ENCODE measurements at regions not wholly inside any gene's neighbourhood (a gene's known extent, or its start where the extent isn't known, plus 50 kb on each side); places are given as distances from the start of the nearest gene placed in this dataset.

- Mint-ChIP-seq H3K4me3 (ENCODE audit: unreplicated experiment) (no peak overlapping the region), H3K4me1 (ENCODE audit: unreplicated experiment) (no peaks in the 10 kb centered on the region), H3K27ac (ENCODE audit: unreplicated experiment) (no peak overlapping the region), H3K27me3 (ENCODE audit: unreplicated experiment) (no peaks in the 10 kb centered on the region), H3K9me3 (ENCODE audit: unreplicated experiment) (peaks cover 11% of the 10 kb centered on the region), H3K36me3 (ENCODE audit: unreplicated experiment) (no peaks in the 10 kb centered on the region)
- no peak for DNase-seq (ENCODE audit: extremely low spot score, unreplicated experiment)
- TF ChIP-seq CTCF (IDR thresholded peaks at IDR 0.05): no peak
Observed at GRCh38 chr13:111858571-111858970, 208.4 kb upstream of the SOX1 start.

GRCh38 chr13:111859354-111860230, 207.4 kb upstream of the SOX1 start:
- Mint-ChIP-seq H3K36me3 (ENCODE audit: unreplicated experiment) (no peaks in the 10 kb centered on the region), H3K4me3 (ENCODE audit: unreplicated experiment) (no peak overlapping the region), H3K4me1 (ENCODE audit: unreplicated experiment) (no peaks in the 10 kb centered on the region), H3K9me3 (ENCODE audit: unreplicated experiment) (peaks cover 11% of the 10 kb centered on the region), H3K27ac (ENCODE audit: unreplicated experiment) (no peak overlapping the region), H3K27me3 (ENCODE audit: unreplicated experiment) (no peaks in the 10 kb centered on the region)
- TF ChIP-seq CTCF (IDR thresholded peaks at IDR 0.05): no peak
- no peak for DNase-seq (ENCODE audit: extremely low spot score, unreplicated experiment)

- Mint-ChIP-seq H3K36me3 (ENCODE audit: unreplicated experiment) (no peaks in the 10 kb centered on the region), H3K27ac (ENCODE audit: unreplicated experiment) (no peak overlapping the region), H3K27me3 (ENCODE audit: unreplicated experiment) (no peaks in the 10 kb centered on the region), H3K4me1 (ENCODE audit: unreplicated experiment) (no peaks in the 10 kb centered on the region), H3K4me3 (ENCODE audit: unreplicated experiment) (no peak overlapping the region), H3K9me3 (ENCODE audit: unreplicated experiment) (peaks cover 11% of the 10 kb centered on the region)
- no peak for DNase-seq (ENCODE audit: extremely low spot score, unreplicated experiment)
- no peak for TF ChIP-seq CTCF (IDR thresholded peaks at IDR 0.05)
Observed at GRCh38 chr13:111860231-111860552, 206.8 kb upstream of the SOX1 start.

- no peak for DNase-seq (ENCODE audit: extremely low spot score, unreplicated experiment)
- H3K27me3 Mint-ChIP-seq (ENCODE audit: unreplicated experiment): no peaks in the 10 kb centered on the region
- no peaks in the 10 kb centered on the region for H3K36me3 Mint-ChIP-seq (ENCODE audit: unreplicated experiment)
- peaks cover 11% of the 10 kb centered on the region for H3K9me3 Mint-ChIP-seq (ENCODE audit: unreplicated experiment)
- H3K4me3 Mint-ChIP-seq (ENCODE audit: unreplicated experiment): no peak overlapping the region
- no peaks in the 10 kb centered on the region for H3K4me1 Mint-ChIP-seq (ENCODE audit: unreplicated experiment)
- H3K27ac Mint-ChIP-seq (ENCODE audit: unreplicated experiment): no peak overlapping the region
- no peak for TF ChIP-seq CTCF (IDR thresholded peaks at IDR 0.05)
Observed at GRCh38 chr13:111861319-111861718, 205.6 kb upstream of the SOX1 start.

- Mint-ChIP-seq H3K27ac (ENCODE audit: unreplicated experiment) (no peak overlapping the region), H3K36me3 (ENCODE audit: unreplicated experiment) (no peaks in the 10 kb centered on the region), H3K4me3 (ENCODE audit: unreplicated experiment) (no peak overlapping the region), H3K4me1 (ENCODE audit: unreplicated experiment) (no peaks in the 10 kb centered on the region), H3K27me3 (ENCODE audit: unreplicated experiment) (no peaks in the 10 kb centered on the region), H3K9me3 (ENCODE audit: unreplicated experiment) (peaks cover 11% of the 10 kb centered on the region)
- no peak for TF ChIP-seq CTCF (IDR thresholded peaks at IDR 0.05)
- DNase-seq (ENCODE audit: extremely low spot score, unreplicated experiment): no peak
Observed at GRCh38 chr13:111861766-111862366, 205.1 kb upstream of the SOX1 start.

Measured in osteocyte (in vitro differentiated cells).